HepG2 (cell line): ENCODE measurements at regions not wholly inside any gene's neighbourhood (a gene's known extent, or its start where the extent isn't known, plus 50 kb on each side); places are given as distances from the start of the nearest gene placed in this dataset.
A peak's percentile ranks its signal among the peaks of the same experiment; 100 is the strongest.

Source experiments
- ATAC-seq: fragments of 200-7000 bp; cut with Tn5 transposase; 3 replicates; pipeline ENCODE4 v1.9.1; 2020; ENCODE audit warnings: mild to moderate bottlenecking, moderate library complexity
- BruUV-seq: library from RNA; stranded (reverse); fragments of 400-500 nt; replicated peaks from 2 replicates; lab custom pipeline; 2021; lab: Mats Ljungman, UMichigan
- CTCF ChIA-PET: fragments of 300-600 bp; formaldehyde crosslinking; extraction: SDS; loops from one replicate; lab custom pipeline; 2021; ENCODE audit warnings: low total read pairs, inconsistent platforms, low intra/inter-chr PET ratio; lab: Yijun Ruan, JAX
- POLR2A ChIA-PET: fragments of 350-600 bp; sonication (Branson Sonifier 250); formaldehyde crosslinking; loops from one replicate; lab custom pipeline; 2020; ENCODE audit warnings: antibody characterized with exemption, inconsistent platforms; lab: Yijun Ruan, JAX
- DNase-seq: peaks from one replicate; pipeline ENCODE4 v3.0.0-alpha.2; 2015; ENCODE audit warnings: low spot score
- FAIRE-seq: peaks from 3 replicates; lab custom pipeline; 2011; peaks lifted over from hg19 to GRCh38; lab: Jason Lieb, UNC
- H2AFZ ChIP-seq: one replicate; pipeline ENCODE4 v1.6.1; 2011; ENCODE audit warnings: low read length, inconsistent platforms
- H3K27ac ChIP-seq: fragments of 300-600 bp; 3 replicates; pipeline ENCODE4 v1.8.0; 2011; ENCODE audit warnings: mixed run types, mild to moderate bottlenecking, mixed read lengths, low read length, inconsistent platforms; ENCODE audit not compliant: insufficient read depth; ENCODE audit errors: extremely low read length
- H3K27me3 ChIP-seq, 2 experiments: fragments of 200-600 bp in 1 of 2; 2 replicates in 1 of 2; 3 replicates in 1 of 2; pipeline versions ENCODE4 v1.6.0 to v1.8.0; 2011; ENCODE audit warnings: low read length in 2 of 2, mild to moderate bottlenecking in 2 of 2, moderate library complexity in 2 of 2, inconsistent platforms in 1 of 2; ENCODE audit not compliant: insufficient read depth in 2 of 2, control insufficient read depth in 1 of 2
- H3K36me3 ChIP-seq, 2 experiments: fragments of 200-600 bp in 1 of 2; replicated peaks in 1 of 2; 2 replicates in 1 of 2; 3 replicates in 1 of 2; pipeline versions ENCODE4 v1.5.1 to v1.8.0; 2011; ENCODE audit warnings: low read length in 2 of 2, inconsistent platforms in 1 of 2; ENCODE audit not compliant: insufficient read depth in 2 of 2, control insufficient read depth in 1 of 2
- H3K4me1 ChIP-seq: 2 replicates; pipeline ENCODE4 v1.5.1; 2012; ENCODE audit warnings: low read length, inconsistent platforms; ENCODE audit not compliant: insufficient read depth
- H3K4me2 ChIP-seq: 2 replicates; pipeline ENCODE4 v1.6.0; 2011; ENCODE audit warnings: low read depth, low read length, inconsistent platforms
- H3K4me3 ChIP-seq, 3 experiments: fragments of 200-600 bp in 1 of 3; sonication (generic), shearing (Covaris generic) in 1 of 3; replicated peaks in 1 of 3; 2 replicates each; pipeline ENCODE4 v1.5.1; 2011 to 2016; ENCODE audit warnings: low read length in 3 of 3, inconsistent platforms in 2 of 3, low read depth in 2 of 3, mild to moderate bottlenecking in 2 of 3, control low read depth in 1 of 3, mixed read lengths in 1 of 3; ENCODE audit not compliant: insufficient read depth in 1 of 3
- H3K79me2 ChIP-seq: one replicate; pipeline ENCODE4 v1.6.1; 2011; ENCODE audit warnings: low read length, inconsistent platforms; ENCODE audit not compliant: insufficient read depth
- H3K9ac ChIP-seq: 2 replicates; pipeline ENCODE4 v1.6.0; 2011; ENCODE audit warnings: mild to moderate bottlenecking, low read depth, low read length, inconsistent platforms; ENCODE audit not compliant: insufficient read depth
- H3K9me3 ChIP-seq: 2 replicates; pipeline ENCODE4 v1.5.1; 2012; ENCODE audit warnings: mild to moderate bottlenecking, low read length
- H4K20me1 ChIP-seq: 2 replicates; pipeline ENCODE4 v1.6.0; 2011; ENCODE audit warnings: inconsistent platforms, mild to moderate bottlenecking, low read length, moderate library complexity; ENCODE audit not compliant: insufficient read depth
- CEBPB ChIP-seq: IDR thresholded peaks from 2 replicates; pipeline ENCODE4 v1.6.1; 2011; ENCODE audit warnings: low read depth, low read length, improper control_type of control experiment, borderline replicate concordance
- CEBPG ChIP-seq: IDR thresholded peaks from 2 replicates; pipeline ENCODE4 v1.6.1; 2016
- GABPB1 ChIP-seq: IDR thresholded peaks from 2 replicates; pipeline ENCODE4 v1.6.1; 2016; ENCODE audit warnings: mild to moderate bottlenecking, missing genetic modification reagents, moderate library complexity, missing compliant biosample characterization
- KLF15 ChIP-seq: sonication (generic); formaldehyde crosslinking; IDR thresholded peaks from 2 replicates; pipeline ENCODE4 v1.8.1; 2023; ENCODE audit warnings: borderline replicate concordance, mild to moderate bottlenecking, inconsistent platforms, missing genetic modification reagents, mixed read lengths
- REST ChIP-seq, 2 experiments: IDR thresholded peaks; 2 replicates each; pipeline ENCODE4 v1.6.1; 2011 to 2012; ENCODE audit warnings: low read length in 2 of 2, borderline replicate concordance in 1 of 2, low read depth in 1 of 2, mild to moderate bottlenecking in 1 of 2, moderate library complexity in 1 of 2
- ZNF263 ChIP-seq: sonication (generic); formaldehyde crosslinking; IDR thresholded peaks from 2 replicates; pipeline ENCODE4 v1.4.0; 2020; ENCODE audit warnings: missing genetic modification reagents
- ZNF274 ChIP-seq: sonication (generic); formaldehyde crosslinking; IDR thresholded peaks from 2 replicates; pipeline ENCODE4 v1.5.1; 2020; ENCODE audit warnings: mild to moderate bottlenecking, missing genetic modification reagents
- WGBS: methylation state at CpG from one replicate; pipeline ENCODE4 v1.1.6; 2017; ENCODE audit warnings: low lambda C conversion rate; 5-methylcytosine and 5-hydroxymethylcytosine counted together
- in situ Hi-C: cut with HindIII; loops from 2 replicates; pipeline ENCODE4 v1.10.0; 2017; ENCODE audit warnings: low pct_unique_long_range_greater_than_20kb; ENCODE audit not compliant: extremely low pct_ligation_motif_present
- intact Hi-C: fragments of 100-400 bp; cut with micrococcal nuclease; formaldehyde crosslinking; loops from one replicate; pipeline ENCODE4 v1.10.0; 2022; ENCODE audit not compliant: unreplicated experiment
- TF ChIP-seq, protein P1 (sequence below): sonication (generic); formaldehyde crosslinking; IDR thresholded peaks from 2 replicates; pipeline ENCODE4 v1.4.0; 2020; ENCODE audit warnings: missing genetic modification reagents
- TF ChIP-seq, protein P2 (sequence below): fragments of 450-650 bp; IDR thresholded peaks from 2 replicates; pipeline ENCODE4 v1.6.1; 2017; ENCODE audit warnings: mild to moderate bottlenecking

DNA sequence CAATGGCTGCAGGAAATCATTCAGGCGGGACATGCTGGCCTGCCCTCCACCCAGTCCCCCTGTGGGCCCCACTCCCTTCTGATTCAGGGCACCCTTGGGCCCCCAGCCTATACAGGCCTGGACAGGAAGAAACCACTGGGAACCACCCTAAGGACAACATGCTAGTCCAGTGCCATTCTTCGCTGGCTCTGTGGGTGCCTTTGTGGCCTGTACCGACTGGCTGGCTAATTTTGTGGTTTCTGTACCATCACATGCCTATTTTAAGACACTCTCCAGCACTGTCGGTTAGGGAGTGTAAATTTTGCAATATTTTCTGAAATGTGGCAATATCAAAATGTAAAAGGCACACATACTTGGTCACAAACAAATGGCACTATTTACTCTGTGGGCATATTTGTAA is 61.4 kb upstream of the POLG start:
- ChIA-PET CTCF (no interaction called here), POLR2A (no interaction called here)
- in situ Hi-C loops (no loop called here), intact Hi-C loops (no loop called here)
- Histone ChIP-seq H4K20me1 (no peaks in the 10 kb centered on the region), H3K9ac (no peak overlapping the region), H3K9me3 (no peaks in the 10 kb centered on the region), H3K27me3 (peaks cover 2 to 84% of the 10 kb centered on the region in 2 experiments), H3K79me2 (no peaks in the 10 kb centered on the region), H3K36me3 (no peaks in the 10 kb centered on the region), H3K27ac (no peak overlapping the region), H3K4me2 (no peak overlapping the region), H2AFZ (no peak overlapping the region), H3K4me1 (no peaks in the 10 kb centered on the region; the same call in 1 of the 2 replicates), H3K4me3 (no peak overlapping the region)
- FAIRE-seq = no peak
- DNase-seq = no peak
- TF ChIP-seq, protein P1, sequence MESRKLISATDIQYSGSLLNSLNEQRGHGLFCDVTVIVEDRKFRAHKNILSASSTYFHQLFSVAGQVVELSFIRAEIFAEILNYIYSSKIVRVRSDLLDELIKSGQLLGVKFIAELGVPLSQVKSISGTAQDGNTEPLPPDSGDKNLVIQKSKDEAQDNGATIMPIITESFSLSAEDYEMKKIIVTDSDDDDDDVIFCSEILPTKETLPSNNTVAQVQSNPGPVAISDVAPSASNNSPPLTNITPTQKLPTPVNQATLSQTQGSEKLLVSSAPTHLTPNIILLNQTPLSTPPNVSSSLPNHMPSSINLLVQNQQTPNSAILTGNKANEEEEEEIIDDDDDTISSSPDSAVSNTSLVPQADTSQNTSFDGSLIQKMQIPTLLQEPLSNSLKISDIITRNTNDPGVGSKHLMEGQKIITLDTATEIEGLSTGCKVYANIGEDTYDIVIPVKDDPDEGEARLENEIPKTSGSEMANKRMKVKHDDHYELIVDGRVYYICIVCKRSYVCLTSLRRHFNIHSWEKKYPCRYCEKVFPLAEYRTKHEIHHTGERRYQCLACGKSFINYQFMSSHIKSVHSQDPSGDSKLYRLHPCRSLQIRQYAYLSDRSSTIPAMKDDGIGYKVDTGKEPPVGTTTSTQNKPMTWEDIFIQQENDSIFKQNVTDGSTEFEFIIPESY (CRISPR knock-in tag) = no peak
- TF ChIP-seq KLF15 (CRISPR knock-in tag) (no peak), CEBPG (CRISPR knock-in tag) (peak; percentile 51), CEBPB (peak; percentile 86)
- WGBS = 2% methylated on average over 3 of the region's 4 CpGs
- no peak; the same call in 2 of the 3 replicates for ATAC-seq
- no TSS peak for BruUV-seq

DNA sequence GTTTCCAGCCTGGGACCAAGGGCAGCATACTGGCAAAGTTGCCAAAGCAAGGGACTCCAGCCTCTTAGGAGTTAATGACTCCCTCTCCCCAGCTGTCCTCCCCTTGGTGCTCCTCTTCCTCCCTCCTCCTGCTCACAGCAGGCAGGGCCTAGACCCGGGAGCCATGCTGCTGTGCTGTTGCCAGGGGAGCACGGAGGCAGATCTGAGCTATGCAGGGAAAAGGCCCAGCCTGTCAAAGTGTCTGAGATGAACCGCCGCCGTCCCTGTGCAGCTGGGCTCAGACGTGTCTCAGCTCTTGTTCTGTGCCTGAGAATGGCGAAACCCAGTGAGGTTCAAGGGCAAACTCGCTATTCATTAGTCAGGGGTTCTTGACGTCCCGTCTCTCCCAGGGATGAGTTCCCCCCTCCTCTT is 60.8 kb upstream of the POLG start:
- no TSS peak for BruUV-seq
- no peak overlapping the region for H3K9ac ChIP-seq
- ChIA-PET POLR2A (no interaction called here), CTCF (no interaction called here)
- WGBS = 0% methylated on average over 4 of the region's 10 CpGs
- no peak overlapping the region for H3K4me2 ChIP-seq
- FAIRE-seq = no peak
- H2AFZ ChIP-seq = no peak overlapping the region
- no peaks in the 10 kb centered on the region for H3K36me3 ChIP-seq
- intact Hi-C loops = no loop called here
- in situ Hi-C loops = no loop called here
- no peak overlapping the region for H3K27ac ChIP-seq
- H4K20me1 ChIP-seq = no peaks in the 10 kb centered on the region
- ATAC-seq = peak; percentile 54
- TF ChIP-seq GABPB1 (no peak), REST (IDR thresholded peaks at IDR 0.05; ENCODE audit: borderline replicate concordance in 1 of 2, low read depth in 1 of 2, low read length in 2 of 2) (no peak), ZNF263 (CRISPR knock-in tag) (peak; percentile 92), ZNF274 (no peak)
- TF ChIP-seq, protein P2, sequence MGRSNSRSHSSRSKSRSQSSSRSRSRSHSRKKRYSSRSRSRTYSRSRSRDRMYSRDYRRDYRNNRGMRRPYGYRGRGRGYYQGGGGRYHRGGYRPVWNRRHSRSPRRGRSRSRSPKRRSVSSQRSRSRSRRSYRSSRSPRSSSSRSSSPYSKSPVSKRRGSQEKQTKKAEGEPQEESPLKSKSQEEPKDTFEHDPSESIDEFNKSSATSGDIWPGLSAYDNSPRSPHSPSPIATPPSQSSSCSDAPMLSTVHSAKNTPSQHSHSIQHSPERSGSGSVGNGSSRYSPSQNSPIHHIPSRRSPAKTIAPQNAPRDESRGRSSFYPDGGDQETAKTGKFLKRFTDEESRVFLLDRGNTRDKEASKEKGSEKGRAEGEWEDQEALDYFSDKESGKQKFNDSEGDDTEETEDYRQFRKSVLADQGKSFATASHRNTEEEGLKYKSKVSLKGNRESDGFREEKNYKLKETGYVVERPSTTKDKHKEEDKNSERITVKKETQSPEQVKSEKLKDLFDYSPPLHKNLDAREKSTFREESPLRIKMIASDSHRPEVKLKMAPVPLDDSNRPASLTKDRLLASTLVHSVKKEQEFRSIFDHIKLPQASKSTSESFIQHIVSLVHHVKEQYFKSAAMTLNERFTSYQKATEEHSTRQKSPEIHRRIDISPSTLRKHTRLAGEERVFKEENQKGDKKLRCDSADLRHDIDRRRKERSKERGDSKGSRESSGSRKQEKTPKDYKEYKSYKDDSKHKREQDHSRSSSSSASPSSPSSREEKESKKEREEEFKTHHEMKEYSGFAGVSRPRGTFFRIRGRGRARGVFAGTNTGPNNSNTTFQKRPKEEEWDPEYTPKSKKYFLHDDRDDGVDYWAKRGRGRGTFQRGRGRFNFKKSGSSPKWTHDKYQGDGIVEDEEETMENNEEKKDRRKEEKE = no peak
- DNase-seq = no peak
- H3K27me3 ChIP-seq = peaks cover 2 to 82% of the 10 kb centered on the region in 2 experiments
- no peaks in the 10 kb centered on the region for H3K79me2 ChIP-seq
- H3K9me3 ChIP-seq = no peaks in the 10 kb centered on the region
- no peak overlapping the region for H3K4me3 ChIP-seq
- no peaks in the 10 kb centered on the region; the same call in 1 of the 2 replicates for H3K4me1 ChIP-seq
